ENCODE measurements at regions not wholly inside any gene's neighbourhood (a gene's known extent, or its start where the extent isn't known, plus 50 kb on each side); places are given as distances from the start of the nearest gene placed in this dataset.

- Histone ChIP-seq H3K27me3 (no peaks in the 10 kb centered on the region), H3K27ac (no peak overlapping the region), H3K36me3 (no peaks in the 10 kb centered on the region), H3K4me3 (no peak overlapping the region), H3K4me1 (no peaks in the 10 kb centered on the region), H3K9me3 (no peaks in the 10 kb centered on the region)
- TF ChIP-seq POLR2A (IDR thresholded peaks at IDR 0.05), result no peak
- TF ChIP-seq POLR2AphosphoS5 (IDR thresholded peaks at IDR 0.05), result no peak
- no peak for TF ChIP-seq CTCF (IDR thresholded peaks at IDR 0.05)
- TF ChIP-seq EP300 (IDR thresholded peaks at IDR 0.05), result no peak
- WGBS, 2 donors (ENCODE audit: low coverage in 1 of 2), result 80 to 100% methylated on average over 1 of the region's 17 CpGs
- no peak for ATAC-seq
Observed at GRCh38 chr5:14960120-14960462, 88.5 kb upstream of the ANKH start.

GRCh38 chr5:14959399-14960119 lies 88.0 kb upstream of the ANKH start:
- H3K36me3 ChIP-seq, result no peaks in the 10 kb centered on the region
- H3K4me3 ChIP-seq, result no peak overlapping the region
- H3K4me1 ChIP-seq, result no peaks in the 10 kb centered on the region
- no peaks in the 10 kb centered on the region for H3K27me3 ChIP-seq
- 80 to 92% methylated on average over 5 to 6 of the region's 12 CpGs for WGBS, 2 donors (ENCODE audit: low coverage in 1 of 2)
- H3K27ac ChIP-seq, result no peak overlapping the region
- ATAC-seq, result no peak
- TF ChIP-seq POLR2A (IDR thresholded peaks at IDR 0.05) (no peak), CTCF (IDR thresholded peaks at IDR 0.05) (no peak), EP300 (IDR thresholded peaks at IDR 0.05) (no peak), POLR2AphosphoS5 (IDR thresholded peaks at IDR 0.05) (no peak)
- H3K9me3 ChIP-seq, result no peaks in the 10 kb centered on the region

- Histone ChIP-seq H3K9me3 (no peaks in the 10 kb centered on the region), H3K4me1 (no peaks in the 10 kb centered on the region), H3K36me3 (no peaks in the 10 kb centered on the region), H3K4me3 (no peak overlapping the region), H3K27ac (no peak overlapping the region), H3K27me3 (no peaks in the 10 kb centered on the region)
- 62% methylated on average over 2 of the region's 2 CpGs; no CpG with 5 or more reads in 1 of the 2 donors for WGBS, 2 donors (ENCODE audit: low coverage in 1 of 2)
- TF ChIP-seq POLR2AphosphoS5 (IDR thresholded peaks at IDR 0.05), result no peak
- no peak for TF ChIP-seq CTCF (IDR thresholded peaks at IDR 0.05)
- no peak for TF ChIP-seq EP300 (IDR thresholded peaks at IDR 0.05)
- no peak for TF ChIP-seq POLR2A (IDR thresholded peaks at IDR 0.05)
- no peak for ATAC-seq
Observed at GRCh38 chr5:14958188-14958587, 86.6 kb upstream of the ANKH start.

- TF ChIP-seq POLR2AphosphoS5 (IDR thresholded peaks at IDR 0.05) (no peak), EP300 (IDR thresholded peaks at IDR 0.05) (no peak), CTCF (IDR thresholded peaks at IDR 0.05) (no peak), POLR2A (IDR thresholded peaks at IDR 0.05) (no peak)
- no peaks in the 10 kb centered on the region for H3K4me1 ChIP-seq
- no peaks in the 10 kb centered on the region for H3K36me3 ChIP-seq
- H3K27ac ChIP-seq, result no peak overlapping the region
- H3K27me3 ChIP-seq, result no peaks in the 10 kb centered on the region
- ATAC-seq, result no peak
- no peaks in the 10 kb centered on the region for H3K9me3 ChIP-seq
- H3K4me3 ChIP-seq, result no peak overlapping the region
- 87 to 88% methylated on average over 6 of the region's 6 CpGs for WGBS, 2 donors (ENCODE audit: low coverage in 1 of 2)
Observed at GRCh38 chr5:14956423-14957046, 85.0 kb upstream of the ANKH start.
